HepG2 (cell line): ENCODE measurements at regions not wholly inside any gene's neighbourhood (a gene's known extent, or its start where the extent isn't known, plus 50 kb on each side); places are given as distances from the start of the nearest gene placed in this dataset.

Source experiments
- ATAC-seq: fragments of 200-7000 bp; cut with Tn5 transposase; 3 replicates; pipeline ENCODE4 v1.9.1; 2020; ENCODE audit warnings: mild to moderate bottlenecking, moderate library complexity
- BruUV-seq: library from RNA; stranded (reverse); fragments of 400-500 nt; replicated peaks from 2 replicates; lab custom pipeline; 2021; lab: Mats Ljungman, UMichigan
- CTCF ChIA-PET: fragments of 300-600 bp; formaldehyde crosslinking; extraction: SDS; loops from one replicate; lab custom pipeline; 2021; ENCODE audit warnings: low total read pairs, inconsistent platforms, low intra/inter-chr PET ratio; lab: Yijun Ruan, JAX
- POLR2A ChIA-PET: fragments of 350-600 bp; sonication (Branson Sonifier 250); formaldehyde crosslinking; loops from one replicate; lab custom pipeline; 2020; ENCODE audit warnings: antibody characterized with exemption, inconsistent platforms; lab: Yijun Ruan, JAX
- DNase-seq: peaks from one replicate; pipeline ENCODE4 v3.0.0-alpha.2; 2015; ENCODE audit warnings: low spot score
- FAIRE-seq: peaks from 3 replicates; lab custom pipeline; 2011; peaks lifted over from hg19 to GRCh38; lab: Jason Lieb, UNC
- H2AFZ ChIP-seq: one replicate; pipeline ENCODE4 v1.6.1; 2011; ENCODE audit warnings: low read length, inconsistent platforms
- H3K27ac ChIP-seq: fragments of 300-600 bp; 3 replicates; pipeline ENCODE4 v1.8.0; 2011; ENCODE audit warnings: mixed run types, mild to moderate bottlenecking, mixed read lengths, low read length, inconsistent platforms; ENCODE audit not compliant: insufficient read depth; ENCODE audit errors: extremely low read length
- H3K27me3 ChIP-seq, 2 experiments: fragments of 200-600 bp in 1 of 2; 2 replicates in 1 of 2; 3 replicates in 1 of 2; pipeline versions ENCODE4 v1.6.0 to v1.8.0; 2011; ENCODE audit warnings: low read length in 2 of 2, mild to moderate bottlenecking in 2 of 2, moderate library complexity in 2 of 2, inconsistent platforms in 1 of 2; ENCODE audit not compliant: insufficient read depth in 2 of 2, control insufficient read depth in 1 of 2
- H3K36me3 ChIP-seq, 2 experiments: fragments of 200-600 bp in 1 of 2; replicated peaks in 1 of 2; 2 replicates in 1 of 2; 3 replicates in 1 of 2; pipeline versions ENCODE4 v1.5.1 to v1.8.0; 2011; ENCODE audit warnings: low read length in 2 of 2, inconsistent platforms in 1 of 2; ENCODE audit not compliant: insufficient read depth in 2 of 2, control insufficient read depth in 1 of 2
- H3K4me1 ChIP-seq: 2 replicates; pipeline ENCODE4 v1.5.1; 2012; ENCODE audit warnings: low read length, inconsistent platforms; ENCODE audit not compliant: insufficient read depth
- H3K4me2 ChIP-seq: 2 replicates; pipeline ENCODE4 v1.6.0; 2011; ENCODE audit warnings: low read depth, low read length, inconsistent platforms
- H3K4me3 ChIP-seq, 3 experiments: fragments of 200-600 bp in 1 of 3; sonication (generic), shearing (Covaris generic) in 1 of 3; replicated peaks in 1 of 3; 2 replicates each; pipeline ENCODE4 v1.5.1; 2011 to 2016; ENCODE audit warnings: low read length in 3 of 3, inconsistent platforms in 2 of 3, low read depth in 2 of 3, mild to moderate bottlenecking in 2 of 3, control low read depth in 1 of 3, mixed read lengths in 1 of 3; ENCODE audit not compliant: insufficient read depth in 1 of 3
- H3K79me2 ChIP-seq: one replicate; pipeline ENCODE4 v1.6.1; 2011; ENCODE audit warnings: low read length, inconsistent platforms; ENCODE audit not compliant: insufficient read depth
- H3K9ac ChIP-seq: 2 replicates; pipeline ENCODE4 v1.6.0; 2011; ENCODE audit warnings: mild to moderate bottlenecking, low read depth, low read length, inconsistent platforms; ENCODE audit not compliant: insufficient read depth
- H3K9me3 ChIP-seq: 2 replicates; pipeline ENCODE4 v1.5.1; 2012; ENCODE audit warnings: mild to moderate bottlenecking, low read length
- H4K20me1 ChIP-seq: 2 replicates; pipeline ENCODE4 v1.6.0; 2011; ENCODE audit warnings: inconsistent platforms, mild to moderate bottlenecking, low read length, moderate library complexity; ENCODE audit not compliant: insufficient read depth
- CBX1 ChIP-seq: IDR thresholded peaks from one replicate; pipeline ENCODE4 v1.6.1; 2016; ENCODE audit warnings: antibody characterized with exemption, low read depth
- CC2D1A ChIP-seq: sonication (generic); formaldehyde crosslinking; IDR thresholded peaks from 2 replicates; pipeline ENCODE4 v1.8.1; 2023; ENCODE audit warnings: mild to moderate bottlenecking, missing genetic modification reagents
- FOXA1 ChIP-seq, 2 experiments: fragments of 450-650 bp in 1 of 2; sonication (generic) in 1 of 2; formaldehyde crosslinking in 1 of 2; IDR thresholded peaks; 2 replicates each; pipeline versions ENCODE4 v1.4.0 to v1.6.1; 2016 to 2020; ENCODE audit warnings: missing genetic modification reagents in 1 of 2
- HES4 ChIP-seq: sonication (generic); formaldehyde crosslinking; IDR thresholded peaks from 2 replicates; pipeline ENCODE4 v1.9.0; 2021; ENCODE audit warnings: mild to moderate bottlenecking, missing genetic modification reagents, borderline replicate concordance
- TBP ChIP-seq: sonication (generic); formaldehyde crosslinking; IDR thresholded peaks from 2 replicates; pipeline ENCODE4 v1.5.0; 2020; ENCODE audit warnings: missing genetic modification reagents
- ZNF180 ChIP-seq: sonication (generic); formaldehyde crosslinking; IDR thresholded peaks from 2 replicates; pipeline ENCODE4 v1.4.0; 2020; ENCODE audit warnings: low read depth, missing genetic modification reagents, borderline replicate concordance
- ZNF382 ChIP-seq: sonication (generic); formaldehyde crosslinking; IDR thresholded peaks from 2 replicates; pipeline ENCODE4 v1.5.0; 2020; ENCODE audit warnings: missing genetic modification reagents, mild to moderate bottlenecking, borderline replicate concordance
- ZNF577 ChIP-seq: sonication (generic); formaldehyde crosslinking; IDR thresholded peaks from 2 replicates; pipeline ENCODE4 v1.4.0; 2020; ENCODE audit warnings: mild to moderate bottlenecking, low read depth, missing genetic modification reagents, borderline replicate concordance
- WGBS: methylation state at CpG from one replicate; pipeline ENCODE4 v1.1.6; 2017; ENCODE audit warnings: low lambda C conversion rate; 5-methylcytosine and 5-hydroxymethylcytosine counted together
- in situ Hi-C: cut with HindIII; loops from 2 replicates; pipeline ENCODE4 v1.10.0; 2017; ENCODE audit warnings: low pct_unique_long_range_greater_than_20kb; ENCODE audit not compliant: extremely low pct_ligation_motif_present
- intact Hi-C: fragments of 100-400 bp; cut with micrococcal nuclease; formaldehyde crosslinking; loops from one replicate; pipeline ENCODE4 v1.10.0; 2022; ENCODE audit not compliant: unreplicated experiment
- TF ChIP-seq, protein P1 (sequence below): sonication (generic); formaldehyde crosslinking; IDR thresholded peaks from 2 replicates; pipeline ENCODE4 v1.4.0; 2020; ENCODE audit warnings: mild to moderate bottlenecking, missing genetic modification reagents
- TF ChIP-seq, protein P2 (sequence below): sonication (generic); formaldehyde crosslinking; IDR thresholded peaks from 2 replicates; pipeline ENCODE4 v1.4.0; 2020; ENCODE audit warnings: missing genetic modification reagents
- TF ChIP-seq, protein P3 (sequence below): sonication (generic); formaldehyde crosslinking; IDR thresholded peaks from 2 replicates; pipeline ENCODE4 v1.4.0; 2020; ENCODE audit warnings: low read depth, missing genetic modification reagents
- TF ChIP-seq, protein P4 (sequence below): IDR thresholded peaks from 2 replicates; pipeline ENCODE4 v1.6.1; 2016; ENCODE audit warnings: low read depth

DNA sequence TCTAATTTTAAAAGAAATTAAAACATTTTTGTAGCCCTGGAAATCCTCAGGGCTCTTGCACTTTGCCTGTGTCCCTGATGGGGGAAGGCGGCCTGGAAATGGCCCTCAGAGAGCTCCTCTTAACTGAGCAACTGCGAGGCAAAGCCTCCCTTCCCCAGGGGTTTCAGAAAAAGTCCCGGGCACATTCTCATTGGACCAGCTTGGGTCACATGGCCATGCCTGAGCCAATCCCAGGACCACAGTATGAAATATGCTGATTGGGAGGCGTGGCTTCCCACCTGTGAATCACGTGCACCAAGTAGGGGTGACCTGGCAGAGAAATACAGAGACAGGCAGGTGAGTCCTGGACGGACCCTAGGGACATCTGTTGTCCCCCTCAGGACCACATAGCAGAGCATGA lies 90.4 kb upstream of the SFSWAP start:
- ATAC-seq (no peak), DNase-seq (no peak), FAIRE-seq (no peak)
- Histone ChIP-seq H2AFZ (no peak overlapping the region), H3K4me3 (no peak overlapping the region), H3K9me3 (no peaks in the 10 kb centered on the region), H3K27ac (no peak overlapping the region), H3K9ac (no peak overlapping the region), H3K4me1 (no peaks in the 10 kb centered on the region), H4K20me1 (0 out of 2 replicates have a peak, but pooled peaks cover 9% of the 10 kb centered on the region), H3K4me2 (no peak overlapping the region), H3K36me3 (no peaks in the 10 kb centered on the region), H3K27me3 (peaks cover 24 to 76% of the 10 kb centered on the region in 2 experiments), H3K79me2 (no peaks in the 10 kb centered on the region)
- 2% methylated on average over 3 of the region's 6 CpGs for WGBS
- POLR2A ChIA-PET: no interaction called here
- BruUV-seq: no TSS peak
- in situ Hi-C loops: loop anchor here (25.0 kb wide), 1 partner anchor 392 kb away; no protein-coding TSS in a partner anchor
- intact Hi-C loops: loop anchor here (5.0 kb wide), 1 partner anchor 273 kb away; no protein-coding TSS in a partner anchor
- CTCF ChIA-PET: no interaction called here
- TF ChIP-seq FOXA1 (IDR thresholded peaks at IDR 0.05) (no peak), FOXA1 (CRISPR knock-in tag; IDR thresholded peaks at IDR 0.05) (no peak), CBX1 (no peak), ZNF577 (CRISPR knock-in tag) (no peak), TBP (CRISPR knock-in tag) (no peak), HES4 (no peak), ZNF180 (CRISPR knock-in tag) (no peak), CC2D1A (CRISPR knock-in tag) (no peak), ZNF382 (CRISPR knock-in tag) (no peak)
- TF ChIP-seq, protein P1, sequence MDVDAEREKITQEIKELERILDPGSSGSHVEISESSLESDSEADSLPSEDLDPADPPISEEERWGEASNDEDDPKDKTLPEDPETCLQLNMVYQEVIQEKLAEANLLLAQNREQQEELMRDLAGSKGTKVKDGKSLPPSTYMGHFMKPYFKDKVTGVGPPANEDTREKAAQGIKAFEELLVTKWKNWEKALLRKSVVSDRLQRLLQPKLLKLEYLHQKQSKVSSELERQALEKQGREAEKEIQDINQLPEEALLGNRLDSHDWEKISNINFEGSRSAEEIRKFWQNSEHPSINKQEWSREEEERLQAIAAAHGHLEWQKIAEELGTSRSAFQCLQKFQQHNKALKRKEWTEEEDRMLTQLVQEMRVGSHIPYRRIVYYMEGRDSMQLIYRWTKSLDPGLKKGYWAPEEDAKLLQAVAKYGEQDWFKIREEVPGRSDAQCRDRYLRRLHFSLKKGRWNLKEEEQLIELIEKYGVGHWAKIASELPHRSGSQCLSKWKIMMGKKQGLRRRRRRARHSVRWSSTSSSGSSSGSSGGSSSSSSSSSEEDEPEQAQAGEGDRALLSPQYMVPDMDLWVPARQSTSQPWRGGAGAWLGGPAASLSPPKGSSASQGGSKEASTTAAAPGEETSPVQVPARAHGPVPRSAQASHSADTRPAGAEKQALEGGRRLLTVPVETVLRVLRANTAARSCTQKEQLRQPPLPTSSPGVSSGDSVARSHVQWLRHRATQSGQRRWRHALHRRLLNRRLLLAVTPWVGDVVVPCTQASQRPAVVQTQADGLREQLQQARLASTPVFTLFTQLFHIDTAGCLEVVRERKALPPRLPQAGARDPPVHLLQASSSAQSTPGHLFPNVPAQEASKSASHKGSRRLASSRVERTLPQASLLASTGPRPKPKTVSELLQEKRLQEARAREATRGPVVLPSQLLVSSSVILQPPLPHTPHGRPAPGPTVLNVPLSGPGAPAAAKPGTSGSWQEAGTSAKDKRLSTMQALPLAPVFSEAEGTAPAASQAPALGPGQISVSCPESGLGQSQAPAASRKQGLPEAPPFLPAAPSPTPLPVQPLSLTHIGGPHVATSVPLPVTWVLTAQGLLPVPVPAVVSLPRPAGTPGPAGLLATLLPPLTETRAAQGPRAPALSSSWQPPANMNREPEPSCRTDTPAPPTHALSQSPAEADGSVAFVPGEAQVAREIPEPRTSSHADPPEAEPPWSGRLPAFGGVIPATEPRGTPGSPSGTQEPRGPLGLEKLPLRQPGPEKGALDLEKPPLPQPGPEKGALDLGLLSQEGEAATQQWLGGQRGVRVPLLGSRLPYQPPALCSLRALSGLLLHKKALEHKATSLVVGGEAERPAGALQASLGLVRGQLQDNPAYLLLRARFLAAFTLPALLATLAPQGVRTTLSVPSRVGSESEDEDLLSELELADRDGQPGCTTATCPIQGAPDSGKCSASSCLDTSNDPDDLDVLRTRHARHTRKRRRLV (CRISPR knock-in tag): no peak
- TF ChIP-seq, protein P2, sequence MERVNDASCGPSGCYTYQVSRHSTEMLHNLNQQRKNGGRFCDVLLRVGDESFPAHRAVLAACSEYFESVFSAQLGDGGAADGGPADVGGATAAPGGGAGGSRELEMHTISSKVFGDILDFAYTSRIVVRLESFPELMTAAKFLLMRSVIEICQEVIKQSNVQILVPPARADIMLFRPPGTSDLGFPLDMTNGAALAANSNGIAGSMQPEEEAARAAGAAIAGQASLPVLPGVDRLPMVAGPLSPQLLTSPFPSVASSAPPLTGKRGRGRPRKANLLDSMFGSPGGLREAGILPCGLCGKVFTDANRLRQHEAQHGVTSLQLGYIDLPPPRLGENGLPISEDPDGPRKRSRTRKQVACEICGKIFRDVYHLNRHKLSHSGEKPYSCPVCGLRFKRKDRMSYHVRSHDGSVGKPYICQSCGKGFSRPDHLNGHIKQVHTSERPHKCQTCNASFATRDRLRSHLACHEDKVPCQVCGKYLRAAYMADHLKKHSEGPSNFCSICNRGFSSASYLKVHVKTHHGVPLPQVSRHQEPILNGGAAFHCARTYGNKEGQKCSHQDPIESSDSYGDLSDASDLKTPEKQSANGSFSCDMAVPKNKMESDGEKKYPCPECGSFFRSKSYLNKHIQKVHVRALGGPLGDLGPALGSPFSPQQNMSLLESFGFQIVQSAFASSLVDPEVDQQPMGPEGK: no peak
- TF ChIP-seq, protein P3, sequence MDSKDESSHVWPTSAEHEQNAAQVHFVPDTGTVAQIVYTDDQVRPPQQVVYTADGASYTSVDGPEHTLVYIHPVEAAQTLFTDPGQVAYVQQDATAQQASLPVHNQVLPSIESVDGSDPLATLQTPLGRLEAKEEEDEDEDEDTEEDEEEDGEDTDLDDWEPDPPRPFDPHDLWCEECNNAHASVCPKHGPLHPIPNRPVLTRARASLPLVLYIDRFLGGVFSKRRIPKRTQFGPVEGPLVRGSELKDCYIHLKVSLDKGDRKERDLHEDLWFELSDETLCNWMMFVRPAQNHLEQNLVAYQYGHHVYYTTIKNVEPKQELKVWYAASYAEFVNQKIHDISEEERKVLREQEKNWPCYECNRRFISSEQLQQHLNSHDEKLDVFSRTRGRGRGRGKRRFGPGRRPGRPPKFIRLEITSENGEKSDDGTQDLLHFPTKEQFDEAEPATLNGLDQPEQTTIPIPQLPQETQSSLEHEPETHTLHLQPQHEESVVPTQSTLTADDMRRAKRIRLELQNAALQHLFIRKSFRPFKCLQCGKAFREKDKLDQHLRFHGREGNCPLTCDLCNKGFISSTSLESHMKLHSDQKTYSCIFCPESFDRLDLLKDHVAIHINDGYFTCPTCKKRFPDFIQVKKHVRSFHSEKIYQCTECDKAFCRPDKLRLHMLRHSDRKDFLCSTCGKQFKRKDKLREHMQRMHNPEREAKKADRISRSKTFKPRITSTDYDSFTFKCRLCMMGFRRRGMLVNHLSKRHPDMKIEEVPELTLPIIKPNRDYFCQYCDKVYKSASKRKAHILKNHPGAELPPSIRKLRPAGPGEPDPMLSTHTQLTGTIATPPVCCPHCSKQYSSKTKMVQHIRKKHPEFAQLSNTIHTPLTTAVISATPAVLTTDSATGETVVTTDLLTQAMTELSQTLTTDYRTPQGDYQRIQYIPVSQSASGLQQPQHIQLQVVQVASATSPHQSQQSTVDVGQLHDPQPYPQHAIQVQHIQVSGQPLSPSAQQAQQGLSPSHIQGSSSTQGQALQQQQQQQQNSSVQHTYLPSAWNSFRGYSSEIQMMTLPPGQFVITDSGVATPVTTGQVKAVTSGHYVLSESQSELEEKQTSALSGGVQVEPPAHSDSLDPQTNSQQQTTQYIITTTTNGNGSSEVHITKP (CRISPR knock-in tag): no peak
- TF ChIP-seq, protein P4, sequence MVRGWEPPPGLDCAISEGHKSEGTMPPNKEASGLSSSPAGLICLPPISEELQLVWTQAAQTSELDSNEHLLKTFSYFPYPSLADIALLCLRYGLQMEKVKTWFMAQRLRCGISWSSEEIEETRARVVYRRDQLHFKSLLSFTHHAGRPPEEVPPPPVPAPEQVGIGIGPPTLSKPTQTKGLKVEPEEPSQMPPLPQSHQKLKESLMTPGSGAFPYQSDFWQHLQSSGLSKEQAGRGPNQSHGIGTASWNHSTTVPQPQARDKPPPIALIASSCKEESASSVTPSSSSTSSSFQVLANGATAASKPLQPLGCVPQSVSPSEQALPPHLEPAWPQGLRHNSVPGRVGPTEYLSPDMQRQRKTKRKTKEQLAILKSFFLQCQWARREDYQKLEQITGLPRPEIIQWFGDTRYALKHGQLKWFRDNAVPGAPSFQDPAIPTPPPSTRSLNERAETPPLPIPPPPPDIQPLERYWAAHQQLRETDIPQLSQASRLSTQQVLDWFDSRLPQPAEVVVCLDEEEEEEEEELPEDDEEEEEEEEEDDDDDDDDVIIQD: no peak
